22Rv1 (cell line): ENCODE measurements at regions not wholly inside any gene's neighbourhood (a gene's known extent, or its start where the extent isn't known, plus 50 kb on each side); places are given as distances from the start of the nearest gene placed in this dataset.

Experiments
- H3K27ac ChIP-seq: fragments of 450-650 bp; 2 replicates; pipeline ENCODE4 v1.5.1; 2017
- CTCF ChIP-seq: fragments of 450-650 bp; IDR thresholded peaks from 2 replicates; pipeline ENCODE4 v1.5.1; 2017; ENCODE audit warnings: mild to moderate bottlenecking
- ZFX ChIP-seq: fragments of 450-650 bp; IDR thresholded peaks from 2 replicates; pipeline ENCODE4 v1.6.1; 2017; ENCODE audit warnings: antibody characterized with exemption, borderline replicate concordance

- H3K27ac ChIP-seq, result no peak overlapping the region
Measured at GRCh38 chr10:124176349-124177179, 83.2 kb upstream of the CHST15 start.

GRCh38 chr10:124175701-124176348 is 82.4 kb upstream of the CHST15 start:
- H3K27ac ChIP-seq, result no peak overlapping the region
- TF ChIP-seq CTCF (no peak), ZFX (no peak)

More at GRCh38 chr10:124176349-124177179, 83.2 kb upstream of the CHST15 start:
- TF ChIP-seq ZFX (no peak), CTCF (no peak)

GRCh38 chr10:124174673-124175645 is 81.6 kb upstream of the CHST15 start:
- TF ChIP-seq CTCF, result no peak
- no peak for TF ChIP-seq ZFX
- no peak overlapping the region for H3K27ac ChIP-seq

GRCh38 chr10:124174071-124174566 is 80.7 kb upstream of the CHST15 start:
- H3K27ac ChIP-seq, result no peak overlapping the region
- TF ChIP-seq CTCF, result no peak
- TF ChIP-seq ZFX, result no peak

- TF ChIP-seq ZFX (no peak), CTCF (no peak)
- no peak overlapping the region for H3K27ac ChIP-seq
Measured at GRCh38 chr10:124173298-124173900, 80.0 kb upstream of the CHST15 start.

GRCh38 chr10:124172181-124172916 is 79.0 kb upstream of the CHST15 start:
- no peak for TF ChIP-seq CTCF
- no peak for TF ChIP-seq ZFX
- no peak overlapping the region for H3K27ac ChIP-seq
